ENCODE measurements at regions not wholly inside any gene's neighbourhood (a gene's known extent, or its start where the extent isn't known, plus 50 kb on each side); places are given as distances from the start of the nearest gene placed in this dataset.

DNA sequence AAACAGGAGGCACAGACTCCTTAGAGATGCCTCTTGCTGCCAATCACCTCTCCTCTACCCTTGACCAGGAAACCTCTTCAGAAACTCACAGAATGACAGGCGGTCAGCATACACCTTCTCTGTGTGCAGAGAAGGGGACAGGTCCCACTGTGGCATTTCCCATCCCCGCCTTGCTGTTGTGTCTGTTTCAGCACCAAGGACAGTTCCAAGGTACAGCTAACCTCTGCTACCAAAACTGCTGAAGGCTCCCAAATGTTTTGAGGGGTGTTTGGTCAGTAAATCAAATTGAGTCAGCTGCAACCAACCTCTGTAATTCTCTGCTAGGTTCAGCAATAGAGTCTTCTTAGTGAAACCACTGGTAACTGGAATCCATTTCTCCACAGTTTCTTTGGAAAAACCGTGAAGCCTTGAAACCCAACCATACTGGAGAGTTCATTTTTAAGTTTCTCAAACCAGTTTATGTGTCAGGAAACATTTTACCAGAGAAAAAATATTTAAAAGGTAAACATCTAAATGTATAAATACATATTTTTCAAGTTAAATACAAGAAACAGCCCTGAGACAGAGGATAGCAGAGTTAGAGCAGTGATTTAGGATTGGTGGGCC lies 122.0 kb downstream of the DRD1 start:
- Histone ChIP-seq H3K36me3 (ENCODE audit: insufficient read depth, low read length) (no peaks in the 10 kb centered on the region), H3K27me3 (ENCODE audit: insufficient read depth, low read length) (no peaks in the 10 kb centered on the region), H3F3A (ENCODE audit: insufficient read depth, low read length) (no peaks in the 10 kb centered on the region), H3K9ac (ENCODE audit: low read length) (no peak overlapping the region), H3K9me2 (ENCODE audit: low read depth, low read length) (no peaks in the 10 kb centered on the region), H3K27ac (ENCODE audit: low read depth, low read length, poor library complexity, severe bottlenecking) (no peak overlapping the region), H3K9me3 (ENCODE audit: low read length) (no peaks in the 10 kb centered on the region), H3K79me2 (ENCODE audit: insufficient read depth, low read length) (no peaks in the 10 kb centered on the region), H3K4me1 (ENCODE audit: insufficient read depth, low read length, severe bottlenecking) (no peaks in the 10 kb centered on the region), H3K4me2 (ENCODE audit: low read length) (no peak overlapping the region), H3K4me3 (ENCODE audit: low read depth, low read length, poor library complexity, severe bottlenecking) (no peak overlapping the region), H4K20me1 (ENCODE audit: insufficient read depth, low read length) (no peaks in the 10 kb centered on the region), H2AFZ (ENCODE audit: low read length) (no peak overlapping the region)
- no peak for TF ChIP-seq EZH2 (IDR thresholded peaks at IDR 0.05; ENCODE audit: borderline replicate concordance, low read length)
- TF ChIP-seq, protein P1, sequence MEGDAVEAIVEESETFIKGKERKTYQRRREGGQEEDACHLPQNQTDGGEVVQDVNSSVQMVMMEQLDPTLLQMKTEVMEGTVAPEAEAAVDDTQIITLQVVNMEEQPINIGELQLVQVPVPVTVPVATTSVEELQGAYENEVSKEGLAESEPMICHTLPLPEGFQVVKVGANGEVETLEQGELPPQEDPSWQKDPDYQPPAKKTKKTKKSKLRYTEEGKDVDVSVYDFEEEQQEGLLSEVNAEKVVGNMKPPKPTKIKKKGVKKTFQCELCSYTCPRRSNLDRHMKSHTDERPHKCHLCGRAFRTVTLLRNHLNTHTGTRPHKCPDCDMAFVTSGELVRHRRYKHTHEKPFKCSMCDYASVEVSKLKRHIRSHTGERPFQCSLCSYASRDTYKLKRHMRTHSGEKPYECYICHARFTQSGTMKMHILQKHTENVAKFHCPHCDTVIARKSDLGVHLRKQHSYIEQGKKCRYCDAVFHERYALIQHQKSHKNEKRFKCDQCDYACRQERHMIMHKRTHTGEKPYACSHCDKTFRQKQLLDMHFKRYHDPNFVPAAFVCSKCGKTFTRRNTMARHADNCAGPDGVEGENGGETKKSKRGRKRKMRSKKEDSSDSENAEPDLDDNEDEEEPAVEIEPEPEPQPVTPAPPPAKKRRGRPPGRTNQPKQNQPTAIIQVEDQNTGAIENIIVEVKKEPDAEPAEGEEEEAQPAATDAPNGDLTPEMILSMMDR (IDR thresholded peaks at IDR 0.05; ENCODE audit: low read length) = no peak

DNA sequence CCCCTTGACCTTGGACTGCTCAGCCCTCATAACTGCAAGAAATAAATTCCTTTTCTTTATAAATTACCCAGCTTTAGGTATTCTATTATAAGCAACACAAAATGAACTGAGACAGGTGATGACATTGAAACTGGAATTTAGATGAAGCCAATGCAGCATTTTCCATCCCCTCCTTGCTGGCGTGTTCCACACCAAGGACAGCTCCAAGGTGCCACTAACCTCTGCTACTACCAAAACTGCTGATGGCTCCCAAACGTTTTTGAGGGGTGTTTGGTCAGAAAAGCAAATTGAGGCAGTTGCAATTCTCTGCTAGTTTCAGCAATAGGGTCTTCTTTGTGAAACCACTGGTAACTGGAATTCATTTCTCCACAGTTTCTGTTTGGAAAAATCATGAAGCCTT lies 124.8 kb downstream of the DRD1 start:
- Histone ChIP-seq H3K4me3 (ENCODE audit: low read depth, low read length, poor library complexity, severe bottlenecking) (no peak overlapping the region), H3K4me1 (ENCODE audit: insufficient read depth, low read length, severe bottlenecking) (no peaks in the 10 kb centered on the region), H3K27ac (ENCODE audit: low read depth, low read length, poor library complexity, severe bottlenecking) (no peak overlapping the region), H3K36me3 (ENCODE audit: insufficient read depth, low read length) (no peaks in the 10 kb centered on the region), H4K20me1 (ENCODE audit: insufficient read depth, low read length) (no peaks in the 10 kb centered on the region), H3K9ac (ENCODE audit: low read length) (no peak overlapping the region), H3K9me3 (ENCODE audit: low read length) (no peaks in the 10 kb centered on the region), H3F3A (ENCODE audit: insufficient read depth, low read length) (no peaks in the 10 kb centered on the region), H2AFZ (ENCODE audit: low read length) (no peak overlapping the region), H3K27me3 (ENCODE audit: insufficient read depth, low read length) (no peaks in the 10 kb centered on the region), H3K9me2 (ENCODE audit: low read depth, low read length) (no peaks in the 10 kb centered on the region), H3K79me2 (ENCODE audit: insufficient read depth, low read length) (no peaks in the 10 kb centered on the region), H3K4me2 (ENCODE audit: low read length) (no peak overlapping the region)
- TF ChIP-seq EZH2 (IDR thresholded peaks at IDR 0.05; ENCODE audit: borderline replicate concordance, low read length) = no peak
- TF ChIP-seq, protein P1 (IDR thresholded peaks at IDR 0.05; ENCODE audit: low read length) = no peak

DNA sequence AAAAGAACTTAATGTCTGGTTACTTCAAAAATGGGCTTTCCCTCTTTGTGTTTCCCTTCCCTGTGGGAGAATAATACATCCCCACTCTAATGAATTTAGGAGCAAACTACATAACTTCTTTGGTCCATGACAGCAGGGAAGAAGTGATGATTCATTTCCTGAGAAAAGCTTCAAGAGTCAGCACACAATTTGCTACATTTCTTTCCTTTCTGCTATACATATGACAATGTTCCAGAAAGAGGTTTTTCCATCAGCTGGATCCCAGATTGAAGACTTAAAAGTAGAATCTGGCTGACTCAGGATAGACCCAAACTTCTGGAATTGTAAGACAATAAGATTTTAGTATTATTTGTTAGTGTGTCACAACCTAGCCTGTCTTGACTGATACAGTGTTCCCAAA lies 126.1 kb downstream of the DRD1 start:
- Histone ChIP-seq H3K36me3 (ENCODE audit: insufficient read depth, low read length) (no peaks in the 10 kb centered on the region), H3K4me2 (ENCODE audit: low read length) (no peak overlapping the region), H3K9me3 (ENCODE audit: low read length) (no peaks in the 10 kb centered on the region), H3K9me2 (ENCODE audit: low read depth, low read length) (no peaks in the 10 kb centered on the region), H3F3A (ENCODE audit: insufficient read depth, low read length) (no peaks in the 10 kb centered on the region), H3K4me3 (ENCODE audit: low read depth, low read length, poor library complexity, severe bottlenecking) (no peak overlapping the region), H3K79me2 (ENCODE audit: insufficient read depth, low read length) (no peaks in the 10 kb centered on the region), H2AFZ (ENCODE audit: low read length) (no peak overlapping the region), H3K9ac (ENCODE audit: low read length) (no peak overlapping the region), H3K27ac (ENCODE audit: low read depth, low read length, poor library complexity, severe bottlenecking) (no peak overlapping the region), H4K20me1 (ENCODE audit: insufficient read depth, low read length) (no peaks in the 10 kb centered on the region), H3K4me1 (ENCODE audit: insufficient read depth, low read length, severe bottlenecking) (no peaks in the 10 kb centered on the region), H3K27me3 (ENCODE audit: insufficient read depth, low read length) (no peaks in the 10 kb centered on the region)
- TF ChIP-seq, protein P1 (IDR thresholded peaks at IDR 0.05; ENCODE audit: low read length) = no peak
- TF ChIP-seq EZH2 (IDR thresholded peaks at IDR 0.05; ENCODE audit: borderline replicate concordance, low read length) = no peak

Data from OCI-LY1 (cell line).